ENCODE measurements at regions not wholly inside any gene's neighbourhood (a gene's known extent, or its start where the extent isn't known, plus 50 kb on each side); places are given as distances from the start of the nearest gene placed in this dataset.

GRCh38 chr9:38284588-38285051 lies 107.9 kb upstream of the ALDH1B1 start:
- DNase-seq, result no peak

- no peak for DNase-seq
These were observed 108.4 kb upstream of the ALDH1B1 start for GRCh38 chr9:38284039-38284575.

GRCh38 chr9:38282756-38283155 lies 109.7 kb upstream of the ALDH1B1 start:
- DNase-seq, result no peak

- no peak for DNase-seq
These were observed 110.6 kb upstream of the ALDH1B1 start for GRCh38 chr9:38281917-38282316.

- DNase-seq, result no peak
These were observed 111.3 kb upstream of the ALDH1B1 start for GRCh38 chr9:38281196-38281595.

GRCh38 chr9:38280251-38280800 lies 112.2 kb upstream of the ALDH1B1 start:
- no peak for DNase-seq

- no peak for DNase-seq
These were observed 113.4 kb upstream of the ALDH1B1 start for GRCh38 chr9:38278931-38279679.

- DNase-seq, result no peak
These were observed 114.0 kb upstream of the ALDH1B1 start for GRCh38 chr9:38278457-38278856.

- DNase-seq, result no peak
These were observed 114.8 kb upstream of the ALDH1B1 start for GRCh38 chr9:38277601-38278200.

GRCh38 chr9:38276771-38277439 lies 115.6 kb upstream of the ALDH1B1 start:
- DNase-seq, result no peak

- DNase-seq, result no peak
These were observed 117.7 kb upstream of the ALDH1B1 start for GRCh38 chr9:38274800-38275199.

GRCh38 chr9:38272710-38273109 lies 119.8 kb upstream of the ALDH1B1 start:
- no peak for DNase-seq

- DNase-seq, result no peak
These were observed 120.7 kb upstream of the ALDH1B1 start for GRCh38 chr9:38271666-38272241.

- DNase-seq, result no peak
These were observed 122.7 kb upstream of the ALDH1B1 start for GRCh38 chr9:38269775-38270174.

GRCh38 chr9:38263532-38263931 lies 129.0 kb upstream of the ALDH1B1 start:
- peak; percentile 5 for DNase-seq

GRCh38 chr9:38259519-38260218 lies 132.8 kb upstream of the ALDH1B1 start:
- no peak for DNase-seq

- no peak for DNase-seq
These were observed 133.4 kb upstream of the ALDH1B1 start for GRCh38 chr9:38259056-38259455.

- no peak for DNase-seq
These were observed 134.8 kb upstream of the ALDH1B1 start for GRCh38 chr9:38257626-38258215.

- DNase-seq, result no peak
These were observed 136.0 kb upstream of the ALDH1B1 start for GRCh38 chr9:38256461-38256860.

- no peak for DNase-seq
These were observed 136.9 kb upstream of the ALDH1B1 start for GRCh38 chr9:38255599-38255998.

- no peak for DNase-seq
These were observed 137.7 kb upstream of the ALDH1B1 start for GRCh38 chr9:38254756-38255155.

- DNase-seq, result no peak
These were observed 138.4 kb upstream of the ALDH1B1 start for GRCh38 chr9:38254151-38254550.

All from amniotic stem cell (primary cell).